ENCODE measurements at regions not wholly inside any gene's neighbourhood (a gene's known extent, or its start where the extent isn't known, plus 50 kb on each side); places are given as distances from the start of the nearest gene placed in this dataset.

- TF ChIP-seq, protein P1, sequence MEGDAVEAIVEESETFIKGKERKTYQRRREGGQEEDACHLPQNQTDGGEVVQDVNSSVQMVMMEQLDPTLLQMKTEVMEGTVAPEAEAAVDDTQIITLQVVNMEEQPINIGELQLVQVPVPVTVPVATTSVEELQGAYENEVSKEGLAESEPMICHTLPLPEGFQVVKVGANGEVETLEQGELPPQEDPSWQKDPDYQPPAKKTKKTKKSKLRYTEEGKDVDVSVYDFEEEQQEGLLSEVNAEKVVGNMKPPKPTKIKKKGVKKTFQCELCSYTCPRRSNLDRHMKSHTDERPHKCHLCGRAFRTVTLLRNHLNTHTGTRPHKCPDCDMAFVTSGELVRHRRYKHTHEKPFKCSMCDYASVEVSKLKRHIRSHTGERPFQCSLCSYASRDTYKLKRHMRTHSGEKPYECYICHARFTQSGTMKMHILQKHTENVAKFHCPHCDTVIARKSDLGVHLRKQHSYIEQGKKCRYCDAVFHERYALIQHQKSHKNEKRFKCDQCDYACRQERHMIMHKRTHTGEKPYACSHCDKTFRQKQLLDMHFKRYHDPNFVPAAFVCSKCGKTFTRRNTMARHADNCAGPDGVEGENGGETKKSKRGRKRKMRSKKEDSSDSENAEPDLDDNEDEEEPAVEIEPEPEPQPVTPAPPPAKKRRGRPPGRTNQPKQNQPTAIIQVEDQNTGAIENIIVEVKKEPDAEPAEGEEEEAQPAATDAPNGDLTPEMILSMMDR (IDR thresholded peaks at IDR 0.05 in 8 of 11, conservative IDR thresholded peaks at IDR 0.05 in 3 of 11) = no peak
- TF ChIP-seq POLR2A (IDR thresholded peaks at IDR 0.05) (no peak), POLR2AphosphoS5 (IDR thresholded peaks at IDR 0.05) (no peak)
These were observed 412.2 kb upstream of the EEF2KMT start for GRCh38 chr16:5509794-5510193.
